ENCODE measurements at regions not wholly inside any gene's neighbourhood (a gene's known extent, or its start where the extent isn't known, plus 50 kb on each side); places are given as distances from the start of the nearest gene placed in this dataset.

GRCh38 chr4:144295286-144295995, 154.9 kb upstream of the GYPA start:
- no peak for TF ChIP-seq POLR2A (IDR thresholded peaks at IDR 0.05; ENCODE audit: low read depth, low read length)
- TF ChIP-seq POLR2AphosphoS5 (IDR thresholded peaks at IDR 0.05; ENCODE audit: low read depth, low read length) = no peak
- no peak for TF ChIP-seq PAX5 (IDR thresholded peaks at IDR 0.05; ENCODE audit: insufficient read depth, low read length, severe bottlenecking)
- TF ChIP-seq TAF1 (IDR thresholded peaks at IDR 0.05; ENCODE audit: low read depth, low read length) = no peak
- no peak for TF ChIP-seq SPI1 (IDR thresholded peaks at IDR 0.05; ENCODE audit: low read depth, low read length)
